ENCODE measurements at regions not wholly inside any gene's neighbourhood (a gene's known extent, or its start where the extent isn't known, plus 50 kb on each side); places are given as distances from the start of the nearest gene placed in this dataset.

GRCh38 chr3:150330872-150331271 is 77.2 kb upstream of the TSC22D2 start:
- TF ChIP-seq CTCF (IDR thresholded peaks at IDR 0.05): no peak
- no peak for TF ChIP-seq POLR2AphosphoS5 (IDR thresholded peaks at IDR 0.05)

All from gastroesophageal sphincter (tissue), 3 donors.